22Rv1 (cell line): ENCODE measurements at regions not wholly inside any gene's neighbourhood (a gene's known extent, or its start where the extent isn't known, plus 50 kb on each side); places are given as distances from the start of the nearest gene placed in this dataset.

Experiments used
- ZFX ChIP-seq: fragments of 450-650 bp; IDR thresholded peaks from 2 replicates; pipeline ENCODE4 v1.6.1; 2017; ENCODE audit warnings: antibody characterized with exemption, borderline replicate concordance
- TF ChIP-seq, protein P1 (sequence below): fragments of 450-650 bp; IDR thresholded peaks from 2 replicates; pipeline ENCODE4 v1.5.1; 2017; ENCODE audit warnings: mild to moderate bottlenecking

DNA sequence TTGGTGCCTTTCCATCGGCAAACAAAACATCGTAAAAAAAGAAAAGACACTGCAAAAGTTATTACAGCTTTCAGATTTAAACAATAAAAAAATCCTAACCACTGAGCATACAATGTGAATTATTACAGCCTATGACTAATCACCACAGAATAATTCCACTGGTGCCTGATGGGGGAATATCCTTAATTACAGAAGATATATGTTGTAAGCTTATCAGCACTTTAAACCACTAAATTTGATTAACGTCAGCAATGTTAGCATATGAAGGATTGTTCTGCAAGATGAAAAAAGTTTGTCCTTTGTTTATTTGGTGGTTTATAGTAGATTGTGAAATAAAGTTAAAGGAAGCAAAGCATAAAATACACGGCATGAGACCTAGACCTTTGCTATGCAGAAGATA is 210.2 kb upstream of the ADAMTS3 start:
- TF ChIP-seq, protein P1, sequence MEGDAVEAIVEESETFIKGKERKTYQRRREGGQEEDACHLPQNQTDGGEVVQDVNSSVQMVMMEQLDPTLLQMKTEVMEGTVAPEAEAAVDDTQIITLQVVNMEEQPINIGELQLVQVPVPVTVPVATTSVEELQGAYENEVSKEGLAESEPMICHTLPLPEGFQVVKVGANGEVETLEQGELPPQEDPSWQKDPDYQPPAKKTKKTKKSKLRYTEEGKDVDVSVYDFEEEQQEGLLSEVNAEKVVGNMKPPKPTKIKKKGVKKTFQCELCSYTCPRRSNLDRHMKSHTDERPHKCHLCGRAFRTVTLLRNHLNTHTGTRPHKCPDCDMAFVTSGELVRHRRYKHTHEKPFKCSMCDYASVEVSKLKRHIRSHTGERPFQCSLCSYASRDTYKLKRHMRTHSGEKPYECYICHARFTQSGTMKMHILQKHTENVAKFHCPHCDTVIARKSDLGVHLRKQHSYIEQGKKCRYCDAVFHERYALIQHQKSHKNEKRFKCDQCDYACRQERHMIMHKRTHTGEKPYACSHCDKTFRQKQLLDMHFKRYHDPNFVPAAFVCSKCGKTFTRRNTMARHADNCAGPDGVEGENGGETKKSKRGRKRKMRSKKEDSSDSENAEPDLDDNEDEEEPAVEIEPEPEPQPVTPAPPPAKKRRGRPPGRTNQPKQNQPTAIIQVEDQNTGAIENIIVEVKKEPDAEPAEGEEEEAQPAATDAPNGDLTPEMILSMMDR, result no peak
- TF ChIP-seq ZFX, result no peak
